Neural cell (in vitro differentiated cells): ENCODE measurements at regions not wholly inside any gene's neighbourhood (a gene's known extent, or its start where the extent isn't known, plus 50 kb on each side); places are given as distances from the start of the nearest gene placed in this dataset.
A peak's percentile ranks its signal among the peaks of the same experiment; 100 is the strongest.

ENCODE experiments used
- EP300 ChIP-seq: fragments of 450-650 bp; conservative IDR thresholded peaks from 2 replicates; pipeline ENCODE4 v1.6.1; 2014; ENCODE audit warnings: antibody characterized with exemption, mild to moderate bottlenecking, moderate library complexity; ENCODE audit not compliant: poor library complexity, severe bottlenecking
- EZH2 ChIP-seq: fragments of 200-600, 300-800 bp; shearing (Covaris generic), sonication (generic); IDR thresholded peaks from 2 replicates; pipeline ENCODE4 v1.6.1; 2014; ENCODE audit warnings: antibody characterized with exemption, low read length, borderline replicate concordance, mild to moderate bottlenecking; ENCODE audit not compliant: insufficient read depth, poor library complexity, severe bottlenecking
- MXI1 ChIP-seq: fragments of 450-650 bp; conservative IDR thresholded peaks from 2 replicates; pipeline ENCODE4 v1.6.1; 2014; ENCODE audit warnings: antibody characterized with exemption, mild to moderate bottlenecking; ENCODE audit not compliant: poor library complexity, severe bottlenecking
- POLR2AphosphoS5 ChIP-seq: IDR thresholded peaks from 2 replicates; pipeline ENCODE4 v1.6.1; 2012
- RAD21 ChIP-seq: fragments of 450-650 bp; conservative IDR thresholded peaks from 2 replicates; pipeline ENCODE4 v1.6.1; 2014; ENCODE audit warnings: antibody characterized with exemption, mild to moderate bottlenecking, moderate library complexity
- REST ChIP-seq: IDR thresholded peaks from 2 replicates; pipeline ENCODE4 v1.6.1; 2012; ENCODE audit warnings: borderline replicate concordance
- TAF1 ChIP-seq: IDR thresholded peaks from 2 replicates; pipeline ENCODE4 v1.6.1; 2012; ENCODE audit warnings: low read depth
- TF ChIP-seq, protein P1 (sequence below): fragments of 450-650 bp; IDR thresholded peaks from 2 replicates; pipeline ENCODE4 v1.5.1; 2014; ENCODE audit warnings: antibody characterized with exemption, mild to moderate bottlenecking, moderate library complexity; ENCODE audit not compliant: poor library complexity, severe bottlenecking

DNA sequence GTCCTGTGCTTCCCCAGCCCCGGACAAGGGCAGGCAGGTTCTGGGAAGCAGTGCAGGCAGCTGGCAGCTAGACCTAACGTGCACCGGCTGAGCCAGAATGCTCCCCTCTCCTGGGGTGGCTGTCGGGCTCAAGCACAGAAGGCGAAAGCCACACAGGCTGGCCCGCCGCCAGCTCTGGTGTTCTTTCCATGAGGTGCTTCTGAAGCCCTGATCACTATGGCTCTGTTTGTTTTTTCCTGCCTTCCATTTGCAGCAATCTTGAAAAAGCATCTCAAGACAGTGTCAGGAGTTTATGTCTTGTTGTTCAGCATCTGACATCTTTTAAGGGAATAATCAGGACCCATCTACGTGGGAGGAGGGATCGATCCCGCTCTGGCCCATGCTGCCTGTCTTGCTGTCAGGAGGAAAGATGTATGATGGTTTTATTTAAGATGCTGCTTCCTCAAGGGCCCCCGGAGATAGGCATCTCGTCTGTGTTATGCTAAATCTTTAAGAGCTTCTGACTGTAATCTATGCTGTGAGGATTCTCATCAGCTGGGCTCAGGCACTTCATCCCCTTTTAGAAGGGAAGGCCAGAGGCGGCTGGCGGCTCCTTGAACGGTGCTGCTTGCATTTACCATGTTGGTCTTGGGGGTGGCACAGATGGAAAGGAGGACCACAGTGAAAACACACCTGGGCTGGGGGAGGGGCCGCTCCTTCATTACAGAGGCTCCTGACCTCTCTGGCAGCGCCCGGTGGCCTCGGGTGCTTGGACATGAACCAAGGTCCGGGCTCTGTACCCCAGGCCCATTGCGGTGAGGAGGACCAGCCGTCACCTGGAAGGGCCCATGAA, 118.5 kb upstream of the HDAC4 start:
- TF ChIP-seq MXI1: peak; percentile 50
- peak; percentile 84 for TF ChIP-seq REST
- TF ChIP-seq RAD21: peak; percentile 43
- TF ChIP-seq TAF1: no peak
- TF ChIP-seq, protein P1, sequence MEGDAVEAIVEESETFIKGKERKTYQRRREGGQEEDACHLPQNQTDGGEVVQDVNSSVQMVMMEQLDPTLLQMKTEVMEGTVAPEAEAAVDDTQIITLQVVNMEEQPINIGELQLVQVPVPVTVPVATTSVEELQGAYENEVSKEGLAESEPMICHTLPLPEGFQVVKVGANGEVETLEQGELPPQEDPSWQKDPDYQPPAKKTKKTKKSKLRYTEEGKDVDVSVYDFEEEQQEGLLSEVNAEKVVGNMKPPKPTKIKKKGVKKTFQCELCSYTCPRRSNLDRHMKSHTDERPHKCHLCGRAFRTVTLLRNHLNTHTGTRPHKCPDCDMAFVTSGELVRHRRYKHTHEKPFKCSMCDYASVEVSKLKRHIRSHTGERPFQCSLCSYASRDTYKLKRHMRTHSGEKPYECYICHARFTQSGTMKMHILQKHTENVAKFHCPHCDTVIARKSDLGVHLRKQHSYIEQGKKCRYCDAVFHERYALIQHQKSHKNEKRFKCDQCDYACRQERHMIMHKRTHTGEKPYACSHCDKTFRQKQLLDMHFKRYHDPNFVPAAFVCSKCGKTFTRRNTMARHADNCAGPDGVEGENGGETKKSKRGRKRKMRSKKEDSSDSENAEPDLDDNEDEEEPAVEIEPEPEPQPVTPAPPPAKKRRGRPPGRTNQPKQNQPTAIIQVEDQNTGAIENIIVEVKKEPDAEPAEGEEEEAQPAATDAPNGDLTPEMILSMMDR: no peak
- TF ChIP-seq EP300: peak; percentile 90
- no peak for TF ChIP-seq EZH2
- TF ChIP-seq POLR2AphosphoS5: peak; percentile 76
